Activated T-helper 1 cell treated with anti-CD3 and anti-CD28 coated beads, Interleukin-12 subunit alpha, Interleukin-12 subunit beta, Interleukin-2, Interleukin-4 antibody, amounts not matched to agents 30 ng/mL and 10 ng/mL and 1 ng/mL, durations not matched to agents 14 hours and 24 hours and 36 hours (primary cell): ENCODE measurements at regions not wholly inside any gene's neighbourhood (a gene's known extent, or its start where the extent isn't known, plus 50 kb on each side); places are given as distances from the start of the nearest gene placed in this dataset.
"Not testable (repeated sequence)": the region's sequence is repeated elsewhere in the genome, so short reads cannot be mapped to it uniquely, and the experiment has no call there.

Source experiments
- DNase-seq: peaks from one replicate; pipeline ENCODE4 v3.0.0; 2021; ENCODE audit warnings: low spot score
- H3K27ac Mint-ChIP-seq: one replicate; pipeline ENCODE4 v1.8.0; 2021; ENCODE audit warnings: mild to moderate bottlenecking, mixed read lengths
- H3K27me3 Mint-ChIP-seq: one replicate; pipeline ENCODE4 v1.8.0; 2022; ENCODE audit warnings: mild to moderate bottlenecking, moderate library complexity, mixed read lengths; ENCODE audit not compliant: insufficient read depth
- H3K36me3 Mint-ChIP-seq: one replicate; pipeline ENCODE4 v1.8.0; 2021; ENCODE audit warnings: low read depth, mixed read lengths
- H3K4me1 Mint-ChIP-seq: one replicate; pipeline ENCODE4 v1.8.0; 2021; ENCODE audit warnings: low read depth, mixed read lengths
- H3K4me3 Mint-ChIP-seq: one replicate; pipeline ENCODE4 v1.8.0; 2021; ENCODE audit warnings: mild to moderate bottlenecking, moderate library complexity, mixed read lengths
- H3K9me3 Mint-ChIP-seq: one replicate; pipeline ENCODE4 v1.8.0; 2021; ENCODE audit warnings: mixed read lengths
- intact Hi-C: fragments of 100-400 bp; cut with micrococcal nuclease; formaldehyde crosslinking; loops from one replicate; pipeline ENCODE4 v1.15.1; 2024

DNA sequence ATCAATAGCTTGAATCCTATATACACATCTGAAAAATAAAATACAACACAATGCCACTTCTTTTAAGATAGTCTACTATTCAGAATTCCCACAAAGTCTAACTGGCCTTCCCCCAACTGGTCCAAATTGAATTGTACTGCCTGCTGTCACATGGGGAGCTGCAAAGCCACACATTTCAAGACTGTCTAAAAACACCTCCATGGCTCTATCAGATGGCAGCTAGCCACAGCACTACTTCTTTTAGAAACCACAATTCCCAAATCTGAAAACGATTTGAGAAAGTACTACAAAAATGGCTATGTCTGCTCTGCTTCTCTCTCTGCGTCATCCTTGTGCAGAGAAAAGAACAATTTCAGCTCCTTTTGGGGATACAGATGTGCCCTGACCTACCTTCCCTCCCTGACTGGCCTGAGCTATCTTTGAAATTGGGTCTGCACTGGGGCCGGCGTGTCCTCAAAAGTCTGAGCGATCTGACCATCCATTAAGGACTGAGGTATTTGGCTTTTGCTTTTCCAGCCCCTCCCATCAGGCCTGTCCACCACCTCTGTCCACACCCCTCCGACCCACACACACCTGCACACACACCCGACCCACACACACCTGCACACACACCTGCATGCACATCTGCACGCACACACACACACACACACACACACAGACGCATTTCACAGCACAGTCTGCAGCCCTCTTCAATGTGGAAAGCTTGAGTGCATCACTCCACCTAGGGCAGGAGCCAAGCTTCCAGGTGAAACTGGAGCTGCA, 68.6 kb upstream of the IPO5 start:
- Mint-ChIP-seq H3K36me3 (no peaks in the 10 kb centered on the region), H3K4me3 (no peak overlapping the region), H3K27ac (no peak overlapping the region), H3K4me1 (no peaks in the 10 kb centered on the region), H3K9me3 (no peaks in the 10 kb centered on the region), H3K27me3 (peaks cover 4% of the 10 kb centered on the region)
- intact Hi-C loops = no loop called here
- DNase-seq = no peak

DNA sequence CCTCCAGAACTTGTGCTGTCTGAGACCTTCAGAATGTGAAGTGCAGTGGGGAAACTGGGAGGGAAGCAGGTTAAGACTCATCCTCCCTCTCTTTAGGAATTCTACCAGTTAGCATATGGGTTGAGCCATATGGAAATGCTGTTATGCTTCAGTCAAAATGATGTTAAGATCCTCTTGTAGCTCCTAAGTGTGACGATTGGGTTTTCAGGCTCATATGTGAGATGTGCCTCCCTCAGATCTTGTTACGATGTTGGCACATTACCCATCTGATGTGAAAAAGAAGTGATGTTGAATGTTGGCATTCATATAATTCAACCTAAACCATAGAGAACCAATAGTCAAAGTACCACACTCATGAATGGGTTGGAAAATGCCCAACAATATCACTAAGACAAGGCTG, 67.8 kb upstream of the IPO5 start:
- H3K36me3 Mint-ChIP-seq = no peaks in the 10 kb centered on the region

DNA sequence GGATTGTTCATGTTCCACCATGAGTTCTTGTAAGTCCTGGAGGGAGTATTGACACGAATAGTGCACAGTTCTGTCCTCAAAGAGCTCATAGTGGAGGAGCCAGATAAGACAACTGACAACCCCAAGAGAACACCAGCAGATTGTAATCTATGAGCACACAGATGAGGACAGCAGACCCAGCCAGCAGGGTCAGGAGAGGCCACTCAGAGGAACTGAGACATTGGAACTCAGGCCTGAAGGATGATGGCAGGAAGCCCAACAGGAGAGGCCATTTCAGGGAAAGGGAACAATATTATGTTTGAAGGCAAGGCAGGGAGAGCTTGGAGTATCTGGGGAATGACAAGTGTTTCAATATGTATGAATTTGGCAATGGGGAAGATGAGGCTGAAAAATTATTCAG, 63.7 kb upstream of the IPO5 start:
- Mint-ChIP-seq H3K27ac (no peak overlapping the region), H3K27me3 (peaks cover 9% of the 10 kb centered on the region), H3K36me3 (no peaks in the 10 kb centered on the region), H3K4me3 (no peak overlapping the region), H3K9me3 (no peaks in the 10 kb centered on the region), H3K4me1 (no peaks in the 10 kb centered on the region)
- no peak for DNase-seq
- intact Hi-C loops = no loop called here

More for the DNA sequence above, 67.8 kb upstream of the IPO5 start:
- Mint-ChIP-seq H3K27ac (no peak overlapping the region), H3K27me3 (peaks cover 4% of the 10 kb centered on the region), H3K4me3 (no peak overlapping the region), H3K4me1 (no peaks in the 10 kb centered on the region), H3K9me3 (no peaks in the 10 kb centered on the region)
- DNase-seq = no peak
- intact Hi-C loops = no loop called here

DNA sequence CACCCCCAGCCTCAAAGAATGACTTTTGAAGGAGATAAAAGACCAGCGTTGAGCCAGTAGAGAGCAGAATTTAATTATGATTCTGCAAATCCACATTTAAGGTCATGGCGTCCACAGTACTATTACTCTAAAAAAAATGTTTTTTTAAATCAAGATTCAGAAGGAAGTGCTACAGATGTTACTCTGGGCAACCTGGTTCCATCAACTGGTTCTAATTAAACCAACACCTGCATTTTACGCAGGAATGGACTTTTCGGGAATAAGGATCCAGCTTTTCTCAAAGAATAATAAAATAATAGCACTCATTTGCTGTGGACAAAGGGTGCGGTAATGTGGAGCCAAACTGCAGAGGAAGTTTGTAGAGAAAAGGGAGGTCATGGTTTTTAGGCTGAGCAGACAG, 62.9 kb upstream of the IPO5 start:
- no peak overlapping the region for H3K4me3 Mint-ChIP-seq
- H3K4me1 Mint-ChIP-seq = no peaks in the 10 kb centered on the region
- H3K9me3 Mint-ChIP-seq = no peaks in the 10 kb centered on the region
- no peak for DNase-seq
- H3K36me3 Mint-ChIP-seq = no peaks in the 10 kb centered on the region
- intact Hi-C loops = no loop called here
- peaks cover 9% of the 10 kb centered on the region for H3K27me3 Mint-ChIP-seq
- no peak overlapping the region for H3K27ac Mint-ChIP-seq

DNA sequence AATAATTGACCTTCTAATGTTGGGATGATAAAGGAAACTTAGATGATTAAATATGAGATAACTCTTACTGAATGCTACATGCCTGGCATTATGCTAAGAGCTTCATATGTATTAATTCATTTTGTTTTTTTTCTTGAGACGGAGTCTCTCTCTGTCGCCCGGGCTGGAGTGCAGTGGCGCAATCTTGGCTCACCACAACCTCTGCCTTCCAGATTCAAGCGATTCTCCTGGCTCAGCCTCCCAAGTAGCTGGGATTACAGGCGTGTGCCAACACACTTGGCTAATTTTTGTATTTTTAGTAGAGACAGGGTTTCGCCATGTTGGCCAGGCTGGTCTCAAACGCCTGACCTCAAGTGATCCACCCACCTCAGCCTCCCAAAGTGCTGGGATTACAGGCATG, 61.5 kb upstream of the IPO5 start:
- H3K4me1 Mint-ChIP-seq, H3K27ac Mint-ChIP-seq, H3K36me3 Mint-ChIP-seq, H3K27me3 Mint-ChIP-seq, DNase-seq, intact Hi-C loops, H3K9me3 Mint-ChIP-seq, H3K4me3 Mint-ChIP-seq: not testable (repeated sequence)

DNA sequence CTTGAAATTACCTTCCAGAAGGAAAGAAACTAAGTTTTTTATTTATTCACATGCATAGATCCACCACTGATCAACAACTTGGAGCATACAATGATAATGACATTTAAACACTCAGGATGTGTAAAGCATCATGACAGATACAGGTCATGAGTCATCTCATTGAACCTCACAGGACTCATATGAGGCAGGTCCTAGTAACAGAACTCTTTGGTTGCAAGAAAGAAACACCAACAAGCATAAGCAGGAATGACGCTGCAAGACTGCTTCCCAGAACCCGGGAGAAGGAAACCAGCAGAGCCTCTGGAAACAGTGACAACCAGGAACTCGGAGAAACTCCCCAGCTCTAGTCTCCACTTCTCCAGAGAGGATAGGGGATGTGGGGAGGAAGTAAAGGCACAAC, 60.8 kb upstream of the IPO5 start:
- Mint-ChIP-seq H3K9me3 (no peaks in the 10 kb centered on the region), H3K36me3 (no peaks in the 10 kb centered on the region), H3K4me3 (no peak overlapping the region), H3K27ac (no peak overlapping the region), H3K4me1 (no peaks in the 10 kb centered on the region), H3K27me3 (peaks cover 6% of the 10 kb centered on the region)
- intact Hi-C loops = no loop called here
- DNase-seq = no peak

DNA sequence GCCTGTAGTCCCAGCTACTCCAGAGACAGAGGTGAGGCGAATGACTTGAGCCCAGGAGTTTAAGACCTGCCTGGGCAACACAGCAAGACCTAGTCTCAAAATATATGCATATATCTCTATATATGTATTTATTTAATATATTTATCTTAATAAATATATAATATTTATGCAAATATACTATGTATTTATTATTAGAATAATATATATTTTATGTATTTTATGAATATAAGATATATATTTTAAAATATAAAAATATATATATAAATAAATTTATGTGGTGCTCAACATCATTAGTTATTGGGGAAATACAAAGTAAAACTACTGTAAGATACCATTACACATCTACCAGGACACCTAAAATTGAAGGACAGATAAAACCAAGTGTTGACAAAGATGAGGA, 58.1 kb upstream of the IPO5 start:
- Mint-ChIP-seq H3K4me1 (no peaks in the 10 kb centered on the region), H3K27ac (no peak overlapping the region)

DNA sequence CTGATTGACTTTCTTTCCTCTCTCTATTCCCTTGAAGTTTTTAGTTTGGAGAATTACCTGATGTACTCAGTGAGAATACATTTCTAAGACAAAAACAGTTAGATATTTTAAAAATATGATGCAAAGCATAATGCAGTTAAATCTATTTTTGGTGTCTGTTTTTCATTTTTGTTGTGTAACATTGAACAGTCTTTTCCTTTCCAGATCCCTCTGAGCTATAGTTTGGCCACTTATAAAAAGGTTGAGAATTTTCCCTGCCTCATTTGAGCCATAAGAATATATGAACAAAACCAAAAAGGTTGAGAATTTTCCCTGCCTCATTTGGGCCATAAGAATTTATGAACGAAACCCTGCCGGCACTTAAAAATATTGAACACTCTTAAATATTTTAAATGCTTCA, 57.0 kb upstream of the IPO5 start:
- no peak overlapping the region for H3K4me3 Mint-ChIP-seq
- no peaks in the 10 kb centered on the region for H3K9me3 Mint-ChIP-seq
- intact Hi-C loops = no loop called here
- no peak for DNase-seq
- no peak overlapping the region for H3K27ac Mint-ChIP-seq
- no peaks in the 10 kb centered on the region for H3K4me1 Mint-ChIP-seq
- no peaks in the 10 kb centered on the region for H3K36me3 Mint-ChIP-seq
- H3K27me3 Mint-ChIP-seq = peaks cover 7% of the 10 kb centered on the region

More for the DNA sequence above, 58.1 kb upstream of the IPO5 start:
- H3K9me3 Mint-ChIP-seq = no peaks in the 10 kb centered on the region
- DNase-seq = no peak
- no peak overlapping the region for H3K4me3 Mint-ChIP-seq
- peaks cover 6% of the 10 kb centered on the region for H3K27me3 Mint-ChIP-seq
- intact Hi-C loops = no loop called here
- no peaks in the 10 kb centered on the region for H3K36me3 Mint-ChIP-seq

DNA sequence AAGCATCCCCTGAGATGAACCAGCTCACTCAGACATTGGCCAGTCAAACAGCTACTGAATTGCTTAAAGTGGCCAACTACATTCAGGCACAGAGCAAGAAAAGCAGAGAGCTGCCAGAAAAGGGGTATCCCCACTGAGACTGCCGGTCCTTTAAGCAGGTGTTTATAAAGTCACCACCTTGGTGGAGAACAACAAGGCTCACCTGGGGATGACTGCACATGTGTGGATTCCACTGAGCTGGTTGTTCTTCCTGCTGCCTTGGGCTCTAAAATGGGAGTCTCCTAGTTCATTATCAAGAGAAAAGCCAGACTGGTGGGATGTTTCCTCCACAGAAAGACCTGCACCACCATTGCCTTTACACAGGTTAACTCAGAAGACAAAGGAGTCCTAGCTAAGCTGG, 51.8 kb upstream of the IPO5 start:
- H3K4me3 Mint-ChIP-seq = no peak overlapping the region
- intact Hi-C loops = no loop called here
- H3K9me3 Mint-ChIP-seq = no peaks in the 10 kb centered on the region
- H3K4me1 Mint-ChIP-seq = no peaks in the 10 kb centered on the region
- H3K27ac Mint-ChIP-seq = no peak overlapping the region
- no peaks in the 10 kb centered on the region for H3K36me3 Mint-ChIP-seq
- DNase-seq = no peak
- peaks cover 1% of the 10 kb centered on the region for H3K27me3 Mint-ChIP-seq
